NCI-H2196 treated with DMSO at 0.1 percent for 48 hours (cell line): ENCODE measurements at regions not wholly inside any gene's neighbourhood (a gene's known extent, or its start where the extent isn't known, plus 50 kb on each side); places are given as distances from the start of the nearest gene placed in this dataset.

Experiments used
- DNase-seq: peaks from one replicate; lab custom pipeline; 2025; ENCODE audit not compliant: unreplicated experiment; lab: John Stamatoyannopoulos, UW

GRCh38 chr13:73480779-73481559 is 422.2 kb downstream of the KLF5 start:
- DNase-seq: no peak

GRCh38 chr13:73479856-73480255 is 421.1 kb downstream of the KLF5 start:
- DNase-seq: no peak

- DNase-seq: no peak
These were observed 420.5 kb downstream of the KLF5 start for GRCh38 chr13:73479351-73479750.

GRCh38 chr13:73477441-73477840 is 418.6 kb downstream of the KLF5 start:
- no peak for DNase-seq

GRCh38 chr13:73473016-73473415 is 414.2 kb downstream of the KLF5 start:
- DNase-seq: no peak

GRCh38 chr13:73467125-73467524 is 408.3 kb downstream of the KLF5 start:
- no peak for DNase-seq

- DNase-seq: no peak
These were observed 407.8 kb downstream of the KLF5 start for GRCh38 chr13:73466561-73466960.

GRCh38 chr13:73465617-73465971 is 406.8 kb downstream of the KLF5 start:
- no peak for DNase-seq

GRCh38 chr13:73464758-73465616 is 406.2 kb downstream of the KLF5 start:
- DNase-seq: no peak

GRCh38 chr13:73462241-73462640 is 403.4 kb downstream of the KLF5 start:
- DNase-seq: no peak

- DNase-seq: no peak
These were observed 392.6 kb downstream of the KLF5 start for GRCh38 chr13:73451221-73452029.

- no peak for DNase-seq
These were observed 391.8 kb downstream of the KLF5 start for GRCh38 chr13:73450583-73450982.

GRCh38 chr13:73449252-73449651 is 390.4 kb downstream of the KLF5 start:
- no peak for DNase-seq

- no peak for DNase-seq
These were observed 381.6 kb downstream of the KLF5 start for GRCh38 chr13:73440296-73440895.

GRCh38 chr13:73433890-73434289 is 375.1 kb downstream of the KLF5 start:
- DNase-seq: no peak

GRCh38 chr13:73433458-73433857 is 374.7 kb downstream of the KLF5 start:
- DNase-seq: no peak

GRCh38 chr13:73429701-73430100 is 370.9 kb downstream of the KLF5 start:
- DNase-seq: no peak

- no peak for DNase-seq
These were observed 369.9 kb downstream of the KLF5 start for GRCh38 chr13:73428706-73429105.

- DNase-seq: no peak
These were observed 369.3 kb downstream of the KLF5 start for GRCh38 chr13:73428137-73428536.

GRCh38 chr13:73422973-73423372 is 364.2 kb downstream of the KLF5 start:
- DNase-seq: no peak

- no peak for DNase-seq
These were observed 362.6 kb downstream of the KLF5 start for GRCh38 chr13:73421310-73421912.
